GM23338 (cell line): ENCODE measurements at regions not wholly inside any gene's neighbourhood (a gene's known extent, or its start where the extent isn't known, plus 50 kb on each side); places are given as distances from the start of the nearest gene placed in this dataset.

ENCODE experiments used
- CREB1 ChIP-seq: fragments of 250-450 bp; sonication (Bioruptor Pico); IDR thresholded peaks from 2 replicates; pipeline ENCODE4 v1.5.0; 2020; ENCODE audit warnings: low read depth, mild to moderate bottlenecking, moderate library complexity
- EZH2 ChIP-seq: fragments of 200-600 bp; sonication (generic); IDR thresholded peaks from one replicate; pipeline ENCODE4 v1.8.0; 2017; ENCODE audit warnings: antibody characterized with exemption, mild to moderate bottlenecking, low read depth; ENCODE audit not compliant: unreplicated experiment
- EZH2phosphoT487 ChIP-seq: fragments of 200-600 bp; sonication (generic); IDR thresholded peaks from one replicate; pipeline ENCODE4 v1.8.1; 2018; ENCODE audit warnings: antibody characterized with exemption; ENCODE audit not compliant: unreplicated experiment
- JUNB ChIP-seq: IDR thresholded peaks from one replicate; pipeline ENCODE4 v1.6.1; 2016; ENCODE audit warnings: antibody characterized with exemption; ENCODE audit not compliant: unreplicated experiment
- NANOG ChIP-seq: IDR thresholded peaks from 2 replicates; pipeline ENCODE4 v1.6.1; 2016; ENCODE audit warnings: antibody characterized with exemption, borderline replicate concordance
- POLR2AphosphoS5 ChIP-seq: IDR thresholded peaks from 2 replicates; pipeline ENCODE4 v1.6.1; 2016; ENCODE audit warnings: antibody characterized with exemption, low read depth
- STAT1 ChIP-seq: IDR thresholded peaks from one replicate; pipeline ENCODE4 v1.6.1; 2016; ENCODE audit warnings: antibody characterized with exemption; ENCODE audit not compliant: unreplicated experiment
- ZNF114 ChIP-seq: fragments of 250-450 bp; sonication (Bioruptor Pico); IDR thresholded peaks from 2 replicates; pipeline ENCODE4 v1.5.0; 2020; ENCODE audit warnings: mild to moderate bottlenecking, moderate library complexity
- ZNF331 ChIP-seq: fragments of 250-450 bp; sonication (Bioruptor Pico); IDR thresholded peaks from 2 replicates; pipeline ENCODE4 v1.5.0; 2020; ENCODE audit warnings: low read depth, mild to moderate bottlenecking, moderate library complexity
- TF ChIP-seq, protein P1 (sequence below): fragments of 250-450 bp; sonication (Bioruptor Pico); IDR thresholded peaks from 2 replicates; pipeline ENCODE4 v1.5.0; 2020; ENCODE audit warnings: mild to moderate bottlenecking, moderate library complexity
- TF ChIP-seq, protein P2 (sequence below), 2 experiments: fragments of 200-600 bp in 1 of 2; sonication (generic) in 1 of 2; conservative IDR thresholded peaks; 2 replicates each; pipeline versions ENCODE4 v1.5.1 to v1.6.1; 2016 to 2017; ENCODE audit warnings: antibody characterized with exemption in 2 of 2, low read depth in 2 of 2, mild to moderate bottlenecking in 2 of 2, moderate library complexity in 1 of 2
- TF ChIP-seq, protein P3 (sequence below): IDR thresholded peaks from one replicate; pipeline ENCODE4 v1.6.1; 2018; ENCODE audit warnings: antibody characterized with exemption; ENCODE audit not compliant: unreplicated experiment
- TF ChIP-seq, protein P4 (sequence below): IDR thresholded peaks from 2 replicates; pipeline ENCODE4 v1.6.1; 2016; ENCODE audit warnings: antibody characterized with exemption

DNA sequence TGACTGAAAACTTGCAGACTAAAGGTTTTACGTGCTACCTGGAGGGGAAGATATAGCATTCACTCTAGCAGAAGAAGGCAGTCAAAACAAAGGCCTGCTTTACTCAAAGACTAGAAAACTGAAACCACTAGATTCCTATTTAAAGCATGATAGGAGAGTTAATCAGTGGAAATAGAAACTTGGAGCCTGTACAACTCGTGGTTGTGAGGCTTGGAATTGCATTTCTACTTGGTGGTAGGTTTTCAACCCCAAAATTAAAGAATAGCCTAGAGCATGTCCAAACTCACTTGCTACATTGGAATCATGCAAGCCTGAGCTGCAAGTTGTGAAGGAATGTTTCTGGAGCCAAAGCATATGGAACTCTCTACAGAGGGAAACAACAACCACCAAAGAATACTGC is 1526.4 kb upstream of the NUDT12 start:
- TF ChIP-seq, protein P1, sequence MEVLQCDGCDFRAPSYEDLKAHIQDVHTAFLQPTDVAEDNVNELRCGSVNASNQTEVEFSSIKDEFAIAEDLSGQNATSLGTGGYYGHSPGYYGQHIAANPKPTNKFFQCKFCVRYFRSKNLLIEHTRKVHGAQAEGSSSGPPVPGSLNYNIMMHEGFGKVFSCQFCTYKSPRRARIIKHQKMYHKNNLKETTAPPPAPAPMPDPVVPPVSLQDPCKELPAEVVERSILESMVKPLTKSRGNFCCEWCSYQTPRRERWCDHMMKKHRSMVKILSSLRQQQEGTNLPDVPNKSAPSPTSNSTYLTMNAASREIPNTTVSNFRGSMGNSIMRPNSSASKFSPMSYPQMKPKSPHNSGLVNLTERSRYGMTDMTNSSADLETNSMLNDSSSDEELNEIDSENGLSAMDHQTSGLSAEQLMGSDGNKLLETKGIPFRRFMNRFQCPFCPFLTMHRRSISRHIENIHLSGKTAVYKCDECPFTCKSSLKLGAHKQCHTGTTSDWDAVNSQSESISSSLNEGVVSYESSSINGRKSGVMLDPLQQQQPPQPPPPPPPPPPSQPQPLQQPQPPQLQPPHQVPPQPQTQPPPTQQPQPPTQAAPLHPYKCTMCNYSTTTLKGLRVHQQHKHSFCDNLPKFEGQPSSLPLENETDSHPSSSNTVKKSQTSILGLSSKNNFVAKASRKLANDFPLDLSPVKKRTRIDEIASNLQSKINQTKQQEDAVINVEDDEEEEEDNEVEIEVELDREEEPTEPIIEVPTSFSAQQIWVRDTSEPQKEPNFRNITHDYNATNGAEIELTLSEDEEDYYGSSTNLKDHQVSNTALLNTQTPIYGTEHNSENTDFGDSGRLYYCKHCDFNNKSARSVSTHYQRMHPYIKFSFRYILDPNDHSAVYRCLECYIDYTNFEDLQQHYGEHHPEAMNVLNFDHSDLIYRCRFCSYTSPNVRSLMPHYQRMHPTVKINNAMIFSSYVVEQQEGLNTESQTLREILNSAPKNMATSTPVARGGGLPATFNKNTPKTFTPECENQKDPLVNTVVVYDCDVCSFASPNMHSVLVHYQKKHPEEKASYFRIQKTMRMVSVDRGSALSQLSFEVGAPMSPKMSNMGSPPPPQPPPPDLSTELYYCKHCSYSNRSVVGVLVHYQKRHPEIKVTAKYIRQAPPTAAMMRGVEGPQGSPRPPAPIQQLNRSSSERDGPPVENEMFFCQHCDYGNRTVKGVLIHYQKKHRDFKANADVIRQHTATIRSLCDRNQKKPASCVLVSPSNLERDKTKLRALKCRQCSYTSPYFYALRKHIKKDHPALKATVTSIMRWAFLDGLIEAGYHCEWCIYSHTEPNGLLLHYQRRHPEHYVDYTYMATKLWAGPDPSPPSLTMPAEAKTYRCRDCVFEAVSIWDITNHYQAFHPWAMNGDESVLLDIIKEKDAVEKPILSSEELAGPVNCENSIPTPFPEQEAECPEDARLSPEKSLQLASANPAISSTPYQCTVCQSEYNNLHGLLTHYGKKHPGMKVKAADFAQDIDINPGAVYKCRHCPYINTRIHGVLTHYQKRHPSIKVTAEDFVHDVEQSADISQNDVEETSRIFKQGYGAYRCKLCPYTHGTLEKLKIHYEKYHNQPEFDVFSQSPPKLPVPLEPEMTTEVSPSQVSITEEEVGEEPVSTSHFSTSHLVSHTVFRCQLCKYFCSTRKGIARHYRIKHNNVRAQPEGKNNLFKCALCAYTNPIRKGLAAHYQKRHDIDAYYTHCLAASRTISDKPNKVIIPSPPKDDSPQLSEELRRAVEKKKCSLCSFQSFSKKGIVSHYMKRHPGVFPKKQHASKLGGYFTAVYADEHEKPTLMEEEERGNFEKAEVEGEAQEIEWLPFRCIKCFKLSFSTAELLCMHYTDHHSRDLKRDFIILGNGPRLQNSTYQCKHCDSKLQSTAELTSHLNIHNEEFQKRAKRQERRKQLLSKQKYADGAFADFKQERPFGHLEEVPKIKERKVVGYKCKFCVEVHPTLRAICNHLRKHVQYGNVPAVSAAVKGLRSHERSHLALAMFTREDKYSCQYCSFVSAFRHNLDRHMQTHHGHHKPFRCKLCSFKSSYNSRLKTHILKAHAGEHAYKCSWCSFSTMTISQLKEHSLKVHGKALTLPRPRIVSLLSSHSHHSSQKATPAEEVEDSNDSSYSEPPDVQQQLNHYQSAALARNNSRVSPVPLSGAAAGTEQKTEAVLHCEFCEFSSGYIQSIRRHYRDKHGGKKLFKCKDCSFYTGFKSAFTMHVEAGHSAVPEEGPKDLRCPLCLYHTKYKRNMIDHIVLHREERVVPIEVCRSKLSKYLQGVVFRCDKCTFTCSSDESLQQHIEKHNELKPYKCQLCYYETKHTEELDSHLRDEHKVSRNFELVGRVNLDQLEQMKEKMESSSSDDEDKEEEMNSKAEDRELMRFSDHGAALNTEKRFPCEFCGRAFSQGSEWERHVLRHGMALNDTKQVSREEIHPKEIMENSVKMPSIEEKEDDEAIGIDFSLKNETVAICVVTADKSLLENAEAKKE (CRISPR knock-in tag), result no peak
- no peak for TF ChIP-seq POLR2AphosphoS5
- TF ChIP-seq, protein P2, sequence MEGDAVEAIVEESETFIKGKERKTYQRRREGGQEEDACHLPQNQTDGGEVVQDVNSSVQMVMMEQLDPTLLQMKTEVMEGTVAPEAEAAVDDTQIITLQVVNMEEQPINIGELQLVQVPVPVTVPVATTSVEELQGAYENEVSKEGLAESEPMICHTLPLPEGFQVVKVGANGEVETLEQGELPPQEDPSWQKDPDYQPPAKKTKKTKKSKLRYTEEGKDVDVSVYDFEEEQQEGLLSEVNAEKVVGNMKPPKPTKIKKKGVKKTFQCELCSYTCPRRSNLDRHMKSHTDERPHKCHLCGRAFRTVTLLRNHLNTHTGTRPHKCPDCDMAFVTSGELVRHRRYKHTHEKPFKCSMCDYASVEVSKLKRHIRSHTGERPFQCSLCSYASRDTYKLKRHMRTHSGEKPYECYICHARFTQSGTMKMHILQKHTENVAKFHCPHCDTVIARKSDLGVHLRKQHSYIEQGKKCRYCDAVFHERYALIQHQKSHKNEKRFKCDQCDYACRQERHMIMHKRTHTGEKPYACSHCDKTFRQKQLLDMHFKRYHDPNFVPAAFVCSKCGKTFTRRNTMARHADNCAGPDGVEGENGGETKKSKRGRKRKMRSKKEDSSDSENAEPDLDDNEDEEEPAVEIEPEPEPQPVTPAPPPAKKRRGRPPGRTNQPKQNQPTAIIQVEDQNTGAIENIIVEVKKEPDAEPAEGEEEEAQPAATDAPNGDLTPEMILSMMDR (conservative IDR thresholded peaks at IDR 0.05; ENCODE audit: low read depth in 2 of 2), result no peak
- no peak for TF ChIP-seq EZH2phosphoT487
- TF ChIP-seq EZH2, result no peak
- TF ChIP-seq CREB1 (CRISPR knock-in tag), result no peak
- no peak for TF ChIP-seq ZNF331 (CRISPR knock-in tag)
- TF ChIP-seq, protein P3, sequence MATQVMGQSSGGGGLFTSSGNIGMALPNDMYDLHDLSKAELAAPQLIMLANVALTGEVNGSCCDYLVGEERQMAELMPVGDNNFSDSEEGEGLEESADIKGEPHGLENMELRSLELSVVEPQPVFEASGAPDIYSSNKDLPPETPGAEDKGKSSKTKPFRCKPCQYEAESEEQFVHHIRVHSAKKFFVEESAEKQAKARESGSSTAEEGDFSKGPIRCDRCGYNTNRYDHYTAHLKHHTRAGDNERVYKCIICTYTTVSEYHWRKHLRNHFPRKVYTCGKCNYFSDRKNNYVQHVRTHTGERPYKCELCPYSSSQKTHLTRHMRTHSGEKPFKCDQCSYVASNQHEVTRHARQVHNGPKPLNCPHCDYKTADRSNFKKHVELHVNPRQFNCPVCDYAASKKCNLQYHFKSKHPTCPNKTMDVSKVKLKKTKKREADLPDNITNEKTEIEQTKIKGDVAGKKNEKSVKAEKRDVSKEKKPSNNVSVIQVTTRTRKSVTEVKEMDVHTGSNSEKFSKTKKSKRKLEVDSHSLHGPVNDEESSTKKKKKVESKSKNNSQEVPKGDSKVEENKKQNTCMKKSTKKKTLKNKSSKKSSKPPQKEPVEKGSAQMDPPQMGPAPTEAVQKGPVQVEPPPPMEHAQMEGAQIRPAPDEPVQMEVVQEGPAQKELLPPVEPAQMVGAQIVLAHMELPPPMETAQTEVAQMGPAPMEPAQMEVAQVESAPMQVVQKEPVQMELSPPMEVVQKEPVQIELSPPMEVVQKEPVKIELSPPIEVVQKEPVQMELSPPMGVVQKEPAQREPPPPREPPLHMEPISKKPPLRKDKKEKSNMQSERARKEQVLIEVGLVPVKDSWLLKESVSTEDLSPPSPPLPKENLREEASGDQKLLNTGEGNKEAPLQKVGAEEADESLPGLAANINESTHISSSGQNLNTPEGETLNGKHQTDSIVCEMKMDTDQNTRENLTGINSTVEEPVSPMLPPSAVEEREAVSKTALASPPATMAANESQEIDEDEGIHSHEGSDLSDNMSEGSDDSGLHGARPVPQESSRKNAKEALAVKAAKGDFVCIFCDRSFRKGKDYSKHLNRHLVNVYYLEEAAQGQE, result no peak
- TF ChIP-seq JUNB, result no peak
- TF ChIP-seq, protein P4, sequence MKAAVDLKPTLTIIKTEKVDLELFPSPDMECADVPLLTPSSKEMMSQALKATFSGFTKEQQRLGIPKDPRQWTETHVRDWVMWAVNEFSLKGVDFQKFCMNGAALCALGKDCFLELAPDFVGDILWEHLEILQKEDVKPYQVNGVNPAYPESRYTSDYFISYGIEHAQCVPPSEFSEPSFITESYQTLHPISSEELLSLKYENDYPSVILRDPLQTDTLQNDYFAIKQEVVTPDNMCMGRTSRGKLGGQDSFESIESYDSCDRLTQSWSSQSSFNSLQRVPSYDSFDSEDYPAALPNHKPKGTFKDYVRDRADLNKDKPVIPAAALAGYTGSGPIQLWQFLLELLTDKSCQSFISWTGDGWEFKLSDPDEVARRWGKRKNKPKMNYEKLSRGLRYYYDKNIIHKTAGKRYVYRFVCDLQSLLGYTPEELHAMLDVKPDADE, result no peak
- TF ChIP-seq ZNF114 (CRISPR knock-in tag), result no peak
- no peak for TF ChIP-seq STAT1
- TF ChIP-seq NANOG, result no peak
